ENCODE measurements at regions not wholly inside any gene's neighbourhood (a gene's known extent, or its start where the extent isn't known, plus 50 kb on each side); places are given as distances from the start of the nearest gene placed in this dataset.

DNA sequence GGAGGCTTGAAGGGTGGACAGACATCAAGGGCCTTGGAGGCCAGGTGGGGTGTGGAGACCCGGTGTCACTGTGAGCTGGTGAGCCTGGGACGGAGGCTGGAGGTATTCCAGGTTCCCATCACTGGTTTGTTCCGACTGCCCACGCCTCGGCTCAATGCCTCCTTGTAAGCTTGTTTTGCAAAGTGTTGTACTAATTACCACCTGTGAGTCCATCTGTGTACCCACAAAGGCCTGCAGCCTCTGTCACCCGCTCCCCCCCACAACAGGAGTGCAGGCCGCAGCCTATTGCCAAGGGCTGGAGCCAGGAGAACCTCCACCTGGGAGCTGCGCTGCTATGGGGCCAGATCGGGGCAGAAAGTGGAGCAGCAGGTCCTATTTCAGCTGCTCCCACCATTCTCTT, 521.8 kb upstream of the DPP6 start:
- Mint-ChIP-seq H3K4me1 (ENCODE audit: low read depth, unreplicated experiment) (no peaks in the 10 kb centered on the region), H3K27ac (ENCODE audit: unreplicated experiment) (no peak overlapping the region), H3K4me3 (ENCODE audit: unreplicated experiment) (no peak overlapping the region), H3K27me3 (ENCODE audit: unreplicated experiment) (peaks cover 7% of the 10 kb centered on the region), H3K36me3 (ENCODE audit: unreplicated experiment) (peaks cover 14% of the 10 kb centered on the region), H3K9me3 (ENCODE audit: unreplicated experiment) (peaks cover 32% of the 10 kb centered on the region)
- TF ChIP-seq, protein P1, sequence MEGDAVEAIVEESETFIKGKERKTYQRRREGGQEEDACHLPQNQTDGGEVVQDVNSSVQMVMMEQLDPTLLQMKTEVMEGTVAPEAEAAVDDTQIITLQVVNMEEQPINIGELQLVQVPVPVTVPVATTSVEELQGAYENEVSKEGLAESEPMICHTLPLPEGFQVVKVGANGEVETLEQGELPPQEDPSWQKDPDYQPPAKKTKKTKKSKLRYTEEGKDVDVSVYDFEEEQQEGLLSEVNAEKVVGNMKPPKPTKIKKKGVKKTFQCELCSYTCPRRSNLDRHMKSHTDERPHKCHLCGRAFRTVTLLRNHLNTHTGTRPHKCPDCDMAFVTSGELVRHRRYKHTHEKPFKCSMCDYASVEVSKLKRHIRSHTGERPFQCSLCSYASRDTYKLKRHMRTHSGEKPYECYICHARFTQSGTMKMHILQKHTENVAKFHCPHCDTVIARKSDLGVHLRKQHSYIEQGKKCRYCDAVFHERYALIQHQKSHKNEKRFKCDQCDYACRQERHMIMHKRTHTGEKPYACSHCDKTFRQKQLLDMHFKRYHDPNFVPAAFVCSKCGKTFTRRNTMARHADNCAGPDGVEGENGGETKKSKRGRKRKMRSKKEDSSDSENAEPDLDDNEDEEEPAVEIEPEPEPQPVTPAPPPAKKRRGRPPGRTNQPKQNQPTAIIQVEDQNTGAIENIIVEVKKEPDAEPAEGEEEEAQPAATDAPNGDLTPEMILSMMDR (IDR thresholded peaks at IDR 0.05; ENCODE audit: partially characterized antibody, unreplicated experiment), result no peak
- DNase-seq, result no peak

DNA sequence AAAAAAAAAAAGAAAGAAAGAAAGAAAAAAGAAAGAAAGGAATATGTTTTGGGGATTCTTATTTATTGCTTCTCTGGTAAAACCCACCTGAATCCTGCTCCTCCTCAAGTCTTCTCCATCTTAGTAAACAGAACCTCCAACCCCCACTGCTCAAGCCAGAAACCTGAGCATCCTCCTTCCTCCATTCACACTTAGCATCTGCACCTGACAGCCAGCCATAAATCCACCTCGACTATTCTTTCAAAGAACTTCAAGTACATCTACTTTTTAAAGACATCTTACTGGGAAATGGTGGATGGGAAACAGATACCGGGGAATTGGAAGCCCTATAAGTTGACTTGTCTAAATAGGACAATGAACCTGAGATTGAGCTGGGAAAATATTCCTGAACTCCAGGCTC, 519.9 kb upstream of the DPP6 start:
- Mint-ChIP-seq H3K4me3 (ENCODE audit: unreplicated experiment) (no peak overlapping the region), H3K27me3 (ENCODE audit: unreplicated experiment) (peaks cover 7% of the 10 kb centered on the region), H3K4me1 (ENCODE audit: low read depth, unreplicated experiment) (no peaks in the 10 kb centered on the region), H3K9me3 (ENCODE audit: unreplicated experiment) (peaks cover 27% of the 10 kb centered on the region), H3K27ac (ENCODE audit: unreplicated experiment) (no peak overlapping the region), H3K36me3 (ENCODE audit: unreplicated experiment) (peaks cover 14% of the 10 kb centered on the region)
- no peak for DNase-seq
- TF ChIP-seq, protein P1 (IDR thresholded peaks at IDR 0.05; ENCODE audit: partially characterized antibody, unreplicated experiment), result no peak

DNA sequence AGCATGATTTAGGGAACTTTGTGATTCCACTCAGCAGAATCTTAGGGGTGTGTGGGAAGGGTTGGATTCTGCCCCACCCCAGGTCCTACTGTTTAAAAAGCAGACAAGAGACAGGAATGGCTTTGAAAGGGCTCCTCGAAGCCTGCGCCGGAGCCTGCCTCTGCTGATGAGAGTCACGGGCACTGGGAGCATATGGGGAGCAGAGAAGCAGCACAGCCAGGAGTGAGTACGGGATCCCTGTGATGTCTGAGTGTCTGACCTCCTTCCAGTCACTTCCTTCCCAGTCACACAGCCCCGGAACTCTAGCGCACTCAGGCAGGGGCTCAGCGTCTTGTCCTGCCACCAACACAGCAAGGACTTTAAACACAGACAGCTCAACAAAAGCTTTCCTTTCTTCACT, 514.9 kb upstream of the DPP6 start:
- no peak for DNase-seq
- no peaks in the 10 kb centered on the region for H3K4me1 Mint-ChIP-seq (ENCODE audit: low read depth, unreplicated experiment)
- no peak overlapping the region for H3K4me3 Mint-ChIP-seq (ENCODE audit: unreplicated experiment)
- no peak overlapping the region for H3K27ac Mint-ChIP-seq (ENCODE audit: unreplicated experiment)
- peaks cover 16% of the 10 kb centered on the region for H3K9me3 Mint-ChIP-seq (ENCODE audit: unreplicated experiment)
- no peaks in the 10 kb centered on the region for H3K36me3 Mint-ChIP-seq (ENCODE audit: unreplicated experiment)
- TF ChIP-seq, protein P1 (IDR thresholded peaks at IDR 0.05; ENCODE audit: partially characterized antibody, unreplicated experiment), result no peak
- H3K27me3 Mint-ChIP-seq (ENCODE audit: unreplicated experiment), result no peaks in the 10 kb centered on the region

DNA sequence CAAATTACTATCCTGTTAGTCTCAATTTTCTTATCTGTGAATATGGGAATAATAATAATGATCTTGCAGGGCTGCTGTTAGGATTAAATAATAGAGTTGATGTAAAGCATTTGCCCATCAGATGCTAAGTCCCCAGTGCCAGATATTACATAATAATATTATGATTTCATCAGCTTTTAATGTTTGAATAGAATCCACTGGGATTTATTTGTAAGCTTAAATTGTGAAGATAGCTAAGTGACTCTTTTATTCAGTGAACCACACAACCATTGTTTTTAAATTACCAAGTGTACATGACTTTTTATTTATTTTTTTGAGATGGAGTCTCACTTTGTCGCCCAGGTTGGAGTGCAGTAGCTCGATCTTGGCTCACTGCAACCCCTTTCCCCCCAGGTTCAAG, 510.3 kb upstream of the DPP6 start:
- Mint-ChIP-seq H3K27me3 (ENCODE audit: unreplicated experiment) (no peaks in the 10 kb centered on the region), H3K4me1 (ENCODE audit: low read depth, unreplicated experiment) (no peaks in the 10 kb centered on the region), H3K4me3 (ENCODE audit: unreplicated experiment) (no peak overlapping the region), H3K9me3 (ENCODE audit: unreplicated experiment) (peaks cover 18% of the 10 kb centered on the region), H3K27ac (ENCODE audit: unreplicated experiment) (no peak overlapping the region), H3K36me3 (ENCODE audit: unreplicated experiment) (no peaks in the 10 kb centered on the region)
- no peak for DNase-seq
- TF ChIP-seq, protein P1 (IDR thresholded peaks at IDR 0.05; ENCODE audit: partially characterized antibody, unreplicated experiment), result no peak

DNA sequence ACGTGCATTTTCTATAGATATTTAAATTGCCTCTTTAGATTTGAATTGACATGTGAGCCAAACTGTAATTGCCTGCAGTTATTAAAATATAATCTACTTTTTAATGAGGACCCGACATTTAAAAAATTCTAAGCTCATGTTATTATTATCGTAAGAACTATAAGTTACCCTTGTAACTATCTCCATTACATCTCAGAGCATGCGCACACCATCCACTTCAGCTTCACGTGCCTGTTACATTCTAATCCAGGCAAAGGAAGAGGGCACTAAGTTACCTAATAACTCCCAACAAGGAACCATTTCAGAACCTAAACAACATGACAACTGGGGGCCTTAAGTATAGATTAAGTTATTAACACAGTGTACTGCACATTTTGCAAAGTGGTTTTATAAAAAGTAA, 509.0 kb upstream of the DPP6 start:
- Mint-ChIP-seq H3K27me3 (ENCODE audit: unreplicated experiment) (no peaks in the 10 kb centered on the region), H3K4me1 (ENCODE audit: low read depth, unreplicated experiment) (no peaks in the 10 kb centered on the region), H3K4me3 (ENCODE audit: unreplicated experiment) (no peak overlapping the region), H3K9me3 (ENCODE audit: unreplicated experiment) (peaks cover 13% of the 10 kb centered on the region), H3K36me3 (ENCODE audit: unreplicated experiment) (no peaks in the 10 kb centered on the region), H3K27ac (ENCODE audit: unreplicated experiment) (no peak overlapping the region)
- DNase-seq, result no peak
- TF ChIP-seq, protein P1 (IDR thresholded peaks at IDR 0.05; ENCODE audit: partially characterized antibody, unreplicated experiment), result no peak
